ENCODE measurements at regions not wholly inside any gene's neighbourhood (a gene's known extent, or its start where the extent isn't known, plus 50 kb on each side); places are given as distances from the start of the nearest gene placed in this dataset.

DNA sequence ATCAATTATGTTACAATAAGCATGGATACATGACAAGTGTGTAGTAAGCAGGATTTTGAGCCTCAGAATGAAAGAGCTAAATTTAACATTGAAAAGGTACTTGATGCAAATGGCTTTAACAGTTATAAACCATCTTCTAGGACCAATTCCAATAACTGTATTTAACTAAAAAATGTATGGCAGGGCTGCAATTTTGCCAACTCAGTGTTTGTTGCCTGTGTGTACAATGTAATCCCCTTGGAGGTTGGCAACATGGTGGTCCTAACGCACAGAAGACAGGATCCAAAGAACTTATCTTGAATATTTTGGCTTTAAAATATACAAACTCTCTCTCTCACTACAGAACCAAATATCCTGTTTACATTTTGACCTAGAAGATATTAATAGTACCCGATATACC is 2314.1 kb downstream of the LRRC4C start:
- no peaks in the 10 kb centered on the region for H3K27me3 ChIP-seq (ENCODE audit: control insufficient read depth in 1 of 2, insufficient read depth in 2 of 2, low read length in 2 of 2)
- H3K9ac ChIP-seq (ENCODE audit: low read length in 2 of 2) = no peak overlapping the region
- no peak overlapping the region for H3K4me3 ChIP-seq (ENCODE audit: low read length in 2 of 2)
- no peak overlapping the region for H3K27ac ChIP-seq (ENCODE audit: low read length)
- H3K36me3 ChIP-seq (ENCODE audit: control insufficient read depth in 2 of 2, insufficient read depth in 2 of 2, low read length in 2 of 2) = no peaks in the 10 kb centered on the region
- no peaks in the 10 kb centered on the region for H3K9me3 ChIP-seq (ENCODE audit: control insufficient read depth in 2 of 2, low read length in 2 of 2)
- H3K4me1 ChIP-seq (ENCODE audit: control insufficient read depth, insufficient read depth, low read length) = no peaks in the 10 kb centered on the region

DNA sequence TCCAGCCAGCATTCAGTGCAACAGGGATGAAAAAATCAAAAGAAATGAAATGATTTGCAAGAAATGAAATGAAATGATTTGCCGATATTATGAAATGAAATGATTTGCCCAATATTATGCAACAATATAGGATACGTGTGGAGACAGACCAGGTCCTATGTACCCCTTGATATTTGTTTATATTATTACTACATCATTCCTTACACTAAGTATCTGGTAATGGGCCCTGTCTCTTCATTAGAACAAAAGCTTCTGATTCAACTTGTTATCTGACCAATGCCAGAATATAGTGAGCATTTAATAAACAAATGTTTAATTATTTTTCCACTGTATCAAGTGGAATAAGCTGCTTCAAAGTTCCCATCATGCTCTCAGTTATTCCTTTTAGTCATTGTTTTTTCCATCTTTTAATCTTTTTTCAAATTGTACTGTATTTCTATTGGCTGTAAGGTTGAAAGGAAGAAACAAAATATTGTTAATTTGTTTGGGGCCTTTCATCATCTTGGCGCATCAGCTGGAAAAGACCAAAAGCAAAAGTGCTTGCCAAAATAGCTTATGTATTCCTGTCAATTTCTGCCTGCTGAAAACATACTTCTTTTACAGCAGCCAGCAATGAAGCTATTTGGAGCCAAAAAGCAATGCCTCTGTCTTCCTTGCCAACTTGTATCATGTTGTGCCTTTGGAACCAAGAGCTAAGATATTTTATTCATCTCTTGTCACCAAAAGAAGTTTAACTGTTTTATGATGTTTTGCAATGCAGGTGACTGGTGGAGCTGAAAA is 2314.9 kb downstream of the LRRC4C start:
- Histone ChIP-seq H3K4me1 (ENCODE audit: control insufficient read depth, insufficient read depth, low read length) (no peaks in the 10 kb centered on the region), H3K27me3 (ENCODE audit: control insufficient read depth in 1 of 2, insufficient read depth in 2 of 2, low read length in 2 of 2) (no peaks in the 10 kb centered on the region), H3K27ac (ENCODE audit: low read length) (no peak overlapping the region), H3K36me3 (ENCODE audit: control insufficient read depth in 2 of 2, insufficient read depth in 2 of 2, low read length in 2 of 2) (no peaks in the 10 kb centered on the region), H3K4me3 (ENCODE audit: low read length in 2 of 2) (no peak overlapping the region), H3K9ac (ENCODE audit: low read length in 2 of 2) (no peak overlapping the region), H3K9me3 (ENCODE audit: control insufficient read depth in 2 of 2, low read length in 2 of 2) (no peaks in the 10 kb centered on the region)

DNA sequence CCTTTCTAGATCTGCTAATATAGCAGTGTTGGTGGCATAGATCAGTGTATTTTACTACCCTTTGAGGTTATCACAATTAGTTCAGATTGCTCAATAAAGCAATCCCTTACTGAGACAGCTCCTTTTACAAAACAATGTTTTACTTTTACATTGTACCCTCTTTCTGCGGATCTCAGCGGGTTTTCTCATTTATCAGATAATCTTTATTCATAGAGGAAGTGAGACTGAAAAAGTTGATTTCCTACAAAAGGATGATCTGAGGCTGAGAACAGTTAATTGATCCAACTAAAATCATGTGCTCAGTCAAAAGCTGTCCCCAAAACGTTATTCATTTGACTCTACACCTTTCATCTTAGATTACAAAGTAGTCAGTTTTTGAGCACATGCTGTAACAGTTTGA is 2319.9 kb downstream of the LRRC4C start:
- Histone ChIP-seq H3K4me3 (ENCODE audit: low read length in 2 of 2) (no peak overlapping the region), H3K27ac (ENCODE audit: low read length) (no peak overlapping the region), H3K9ac (ENCODE audit: low read length in 2 of 2) (no peak overlapping the region), H3K4me1 (ENCODE audit: control insufficient read depth, insufficient read depth, low read length) (no peaks in the 10 kb centered on the region), H3K9me3 (ENCODE audit: control insufficient read depth in 2 of 2, low read length in 2 of 2) (no peaks in the 10 kb centered on the region), H3K36me3 (ENCODE audit: control insufficient read depth in 2 of 2, insufficient read depth in 2 of 2, low read length in 2 of 2) (no peaks in the 10 kb centered on the region), H3K27me3 (ENCODE audit: control insufficient read depth in 1 of 2, insufficient read depth in 2 of 2, low read length in 2 of 2) (no peaks in the 10 kb centered on the region)

DNA sequence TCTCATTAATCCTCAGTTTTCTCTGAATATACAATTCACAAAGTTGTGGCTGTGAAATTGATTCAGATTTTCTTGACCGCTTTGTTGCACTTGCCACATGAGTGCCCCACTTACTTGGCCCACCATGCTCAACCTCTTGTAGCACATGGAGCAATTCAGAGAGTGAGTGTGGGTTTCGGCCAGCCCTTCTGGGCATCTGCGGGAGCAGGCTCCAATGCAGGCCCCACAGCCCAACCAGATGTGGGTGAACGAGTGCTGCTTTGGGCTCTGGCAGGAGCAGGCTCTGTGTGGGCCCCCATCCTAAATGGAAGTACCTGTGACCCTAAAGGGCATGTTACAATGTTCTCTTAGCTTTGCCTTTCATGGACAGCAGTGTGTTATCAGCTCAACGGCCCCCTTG is 2338.6 kb downstream of the LRRC4C start:
- Histone ChIP-seq H3K36me3 (ENCODE audit: control insufficient read depth in 2 of 2, insufficient read depth in 2 of 2, low read length in 2 of 2) (no peaks in the 10 kb centered on the region), H3K4me1 (ENCODE audit: control insufficient read depth, insufficient read depth, low read length) (no peaks in the 10 kb centered on the region), H3K27me3 (ENCODE audit: control insufficient read depth in 1 of 2, insufficient read depth in 2 of 2, low read length in 2 of 2) (no peaks in the 10 kb centered on the region), H3K4me3 (ENCODE audit: low read length in 2 of 2) (no peak overlapping the region), H3K9me3 (ENCODE audit: control insufficient read depth in 2 of 2, low read length in 2 of 2) (no peaks in the 10 kb centered on the region), H3K27ac (ENCODE audit: low read length) (no peak overlapping the region), H3K9ac (ENCODE audit: low read length in 2 of 2) (no peak overlapping the region)

DNA sequence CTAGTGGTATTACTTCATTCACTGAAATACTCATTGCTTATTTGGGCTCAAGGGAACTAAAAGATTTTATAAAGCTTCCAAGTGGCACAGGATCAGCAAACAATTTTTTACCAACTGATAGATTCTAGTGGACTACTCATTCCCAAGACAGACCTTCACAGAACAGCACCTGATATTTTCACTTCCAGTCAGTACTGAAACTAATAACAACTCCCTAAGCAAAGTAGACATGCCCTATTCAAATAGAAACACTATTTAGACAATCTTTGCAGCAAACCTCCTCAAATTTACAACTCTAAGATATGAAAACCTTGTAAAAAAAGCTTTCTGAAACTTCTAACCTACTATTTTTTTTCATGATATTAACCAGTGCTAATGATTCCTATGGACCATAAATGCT is 2345.8 kb downstream of the LRRC4C start:
- Histone ChIP-seq H3K9ac (ENCODE audit: low read length in 2 of 2) (no peak overlapping the region), H3K27ac (ENCODE audit: low read length) (no peak overlapping the region), H3K27me3 (ENCODE audit: control insufficient read depth in 1 of 2, insufficient read depth in 2 of 2, low read length in 2 of 2) (no peaks in the 10 kb centered on the region), H3K36me3 (ENCODE audit: control insufficient read depth in 2 of 2, insufficient read depth in 2 of 2, low read length in 2 of 2) (no peaks in the 10 kb centered on the region), H3K9me3 (ENCODE audit: control insufficient read depth in 2 of 2, low read length in 2 of 2) (no peaks in the 10 kb centered on the region), H3K4me1 (ENCODE audit: control insufficient read depth, insufficient read depth, low read length) (no peaks in the 10 kb centered on the region), H3K4me3 (ENCODE audit: low read length in 2 of 2) (no peak overlapping the region)

DNA sequence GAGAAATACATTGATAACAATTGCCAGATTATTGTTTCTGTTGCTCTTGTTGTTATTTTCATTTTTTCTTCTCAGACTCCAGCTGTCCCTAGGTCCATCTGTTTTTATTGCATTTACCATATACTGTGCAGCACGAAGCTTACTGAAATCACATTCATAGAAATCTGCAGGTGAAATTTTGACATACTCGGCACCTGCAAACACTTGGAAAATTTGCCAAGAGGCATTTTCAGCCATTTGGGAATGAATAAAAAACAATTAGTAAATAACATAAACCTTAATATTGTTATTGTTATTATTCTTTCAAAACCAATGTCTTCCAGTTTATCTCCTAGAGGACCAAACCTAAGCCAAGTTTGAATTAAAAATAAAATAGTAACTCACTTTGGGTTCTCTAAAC is 2357.2 kb downstream of the LRRC4C start:
- H3K9me3 ChIP-seq (ENCODE audit: control insufficient read depth in 2 of 2, low read length in 2 of 2) = peaks cover 0 to 5% of the 10 kb centered on the region in 2 donors
- no peaks in the 10 kb centered on the region for H3K4me1 ChIP-seq (ENCODE audit: control insufficient read depth, insufficient read depth, low read length)
- H3K27ac ChIP-seq (ENCODE audit: low read length) = no peak overlapping the region
- no peak overlapping the region for H3K9ac ChIP-seq (ENCODE audit: low read length in 2 of 2)
- no peaks in the 10 kb centered on the region for H3K36me3 ChIP-seq (ENCODE audit: control insufficient read depth in 2 of 2, insufficient read depth in 2 of 2, low read length in 2 of 2)
- no peaks in the 10 kb centered on the region for H3K27me3 ChIP-seq (ENCODE audit: control insufficient read depth in 1 of 2, insufficient read depth in 2 of 2, low read length in 2 of 2)
- H3K4me3 ChIP-seq (ENCODE audit: low read length in 2 of 2) = no peak overlapping the region

DNA sequence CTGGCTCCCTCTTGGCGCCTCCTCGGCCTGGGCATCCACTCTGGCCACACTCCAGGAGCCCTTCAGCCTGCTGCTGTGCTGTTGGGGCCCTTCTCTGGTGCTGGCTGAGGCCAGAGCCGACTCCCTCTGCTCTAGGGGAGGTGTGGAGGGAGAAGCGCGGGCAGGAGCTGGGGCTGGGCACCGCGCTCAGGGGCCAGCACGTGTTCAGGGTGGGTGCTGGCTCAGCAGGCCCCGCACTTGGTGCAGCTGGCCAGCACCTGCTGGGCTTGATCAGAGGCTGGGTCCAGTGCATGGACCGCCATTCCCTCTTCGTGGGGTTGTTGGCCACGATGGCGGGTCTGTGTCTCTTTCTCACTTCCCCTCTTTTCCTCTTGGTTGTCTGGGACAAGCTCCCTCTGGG is 2381.0 kb downstream of the LRRC4C start:
- Histone ChIP-seq H3K9me3 (ENCODE audit: control insufficient read depth in 2 of 2, low read length in 2 of 2) (no peaks in the 10 kb centered on the region), H3K4me3 (ENCODE audit: low read length in 2 of 2) (no peak overlapping the region), H3K36me3 (ENCODE audit: control insufficient read depth in 2 of 2, insufficient read depth in 2 of 2, low read length in 2 of 2) (no peaks in the 10 kb centered on the region), H3K27me3 (ENCODE audit: control insufficient read depth in 1 of 2, insufficient read depth in 2 of 2, low read length in 2 of 2) (no peaks in the 10 kb centered on the region), H3K4me1 (ENCODE audit: control insufficient read depth, insufficient read depth, low read length) (no peaks in the 10 kb centered on the region), H3K9ac (ENCODE audit: low read length in 2 of 2) (no peak overlapping the region), H3K27ac (ENCODE audit: low read length) (no peak overlapping the region)

DNA sequence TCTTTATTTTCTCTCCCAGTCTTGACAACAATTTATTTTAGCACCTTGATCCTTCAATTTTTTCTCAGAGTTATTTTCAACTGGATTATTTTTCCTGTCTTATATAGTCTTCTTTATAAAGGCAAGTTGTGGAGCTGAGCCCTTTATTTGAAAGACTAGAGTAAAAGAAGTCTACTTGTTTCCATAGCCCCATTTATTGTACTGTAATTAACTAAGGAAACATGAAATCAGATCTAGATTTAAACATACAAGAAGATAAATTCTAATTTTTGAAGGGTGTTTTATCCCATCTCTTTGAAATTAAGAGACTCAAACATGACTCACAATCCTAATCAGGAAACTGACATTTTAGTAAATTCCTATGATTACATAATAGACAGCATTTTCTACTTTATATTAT is 2421.8 kb downstream of the LRRC4C start:
- Histone ChIP-seq H3K9ac (ENCODE audit: low read length in 2 of 2) (no peak overlapping the region), H3K36me3 (ENCODE audit: control insufficient read depth in 2 of 2, insufficient read depth in 2 of 2, low read length in 2 of 2) (no peaks in the 10 kb centered on the region), H3K27me3 (ENCODE audit: control insufficient read depth in 1 of 2, insufficient read depth in 2 of 2, low read length in 2 of 2) (no peaks in the 10 kb centered on the region), H3K4me1 (ENCODE audit: control insufficient read depth, insufficient read depth, low read length) (no peaks in the 10 kb centered on the region), H3K4me3 (ENCODE audit: low read length in 2 of 2) (no peak overlapping the region), H3K27ac (ENCODE audit: low read length) (no peak overlapping the region), H3K9me3 (ENCODE audit: control insufficient read depth in 2 of 2, low read length in 2 of 2) (no peaks in the 10 kb centered on the region)

DNA sequence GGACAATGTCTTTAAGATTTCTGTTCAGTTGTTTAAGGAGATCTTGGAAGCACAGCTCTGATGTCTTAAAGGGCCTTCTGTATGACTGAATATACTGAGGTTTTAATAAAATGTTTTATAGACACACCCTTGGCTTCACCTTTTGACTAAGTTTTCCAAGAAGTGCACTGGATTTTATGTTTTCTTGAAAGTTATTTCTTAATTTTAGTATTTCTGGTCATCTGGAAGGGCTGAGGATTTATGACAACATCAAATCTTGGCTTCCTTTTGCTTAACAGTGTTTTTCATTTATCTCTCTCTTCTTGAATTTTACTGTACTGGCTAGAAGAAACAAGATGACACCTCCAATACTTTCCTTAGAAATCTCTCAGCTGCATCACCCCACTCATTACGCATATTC is 2423.4 kb downstream of the LRRC4C start:
- H3K36me3 ChIP-seq (ENCODE audit: control insufficient read depth in 2 of 2, insufficient read depth in 2 of 2, low read length in 2 of 2) = no peaks in the 10 kb centered on the region
- H3K4me1 ChIP-seq (ENCODE audit: control insufficient read depth, insufficient read depth, low read length) = no peaks in the 10 kb centered on the region
- H3K27ac ChIP-seq (ENCODE audit: low read length) = no peak overlapping the region
- no peaks in the 10 kb centered on the region for H3K27me3 ChIP-seq (ENCODE audit: control insufficient read depth in 1 of 2, insufficient read depth in 2 of 2, low read length in 2 of 2)
- no peak overlapping the region for H3K4me3 ChIP-seq (ENCODE audit: low read length in 2 of 2)
- no peaks in the 10 kb centered on the region for H3K9me3 ChIP-seq (ENCODE audit: control insufficient read depth in 2 of 2, low read length in 2 of 2)
- H3K9ac ChIP-seq (ENCODE audit: low read length in 2 of 2) = no peak overlapping the region

DNA sequence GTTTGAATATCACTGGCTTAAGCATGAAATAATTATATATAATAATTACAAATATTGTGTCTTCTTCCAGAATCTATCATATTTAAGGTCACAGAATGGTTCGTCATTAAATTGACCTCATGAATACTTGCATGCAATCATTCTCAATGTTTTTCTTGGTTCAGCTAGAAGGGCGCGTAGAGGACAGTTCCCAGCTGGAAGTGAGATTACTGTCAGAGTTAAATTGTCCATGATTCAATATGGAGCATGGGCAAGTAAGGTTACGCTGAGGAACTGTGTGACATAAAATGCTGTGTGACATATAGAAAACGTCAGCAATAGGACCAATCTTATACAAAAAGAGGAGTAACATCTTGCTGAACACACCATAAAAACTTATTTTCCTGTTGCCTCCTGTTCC is 2423.5 kb upstream of the RAG2 start:
- H3K9ac ChIP-seq (ENCODE audit: low read length in 2 of 2) = no peak overlapping the region
- H3K36me3 ChIP-seq (ENCODE audit: control insufficient read depth in 2 of 2, insufficient read depth in 2 of 2, low read length in 2 of 2) = no peaks in the 10 kb centered on the region

DNA sequence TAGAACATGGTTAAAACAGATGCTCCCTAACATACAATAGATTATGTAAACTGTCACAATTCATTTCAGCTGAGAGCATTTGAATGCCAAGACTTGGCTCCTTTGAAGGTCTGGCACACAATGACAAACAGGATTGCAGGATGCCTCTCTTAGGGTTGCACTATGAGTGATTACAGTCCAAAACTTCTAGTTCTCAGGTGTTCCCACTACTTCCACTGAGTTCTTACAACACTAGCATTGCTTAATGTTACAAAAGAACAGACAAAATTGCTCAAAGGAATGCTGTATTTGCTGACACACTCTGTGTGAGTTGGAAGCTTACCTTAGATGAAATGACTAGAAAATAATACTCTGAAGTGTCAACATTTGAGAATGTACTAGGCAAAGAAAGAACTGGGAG is 2413.8 kb upstream of the RAG2 start:
- Histone ChIP-seq H3K27ac (ENCODE audit: low read length) (no peak overlapping the region), H3K4me1 (ENCODE audit: control insufficient read depth, insufficient read depth, low read length) (no peaks in the 10 kb centered on the region), H3K4me3 (ENCODE audit: low read length in 2 of 2) (no peak overlapping the region), H3K27me3 (ENCODE audit: control insufficient read depth in 1 of 2, insufficient read depth in 2 of 2, low read length in 2 of 2) (no peaks in the 10 kb centered on the region), H3K9ac (ENCODE audit: low read length in 2 of 2) (no peak overlapping the region), H3K9me3 (ENCODE audit: control insufficient read depth in 2 of 2, low read length in 2 of 2) (no peaks in the 10 kb centered on the region), H3K36me3 (ENCODE audit: control insufficient read depth in 2 of 2, insufficient read depth in 2 of 2, low read length in 2 of 2) (no peaks in the 10 kb centered on the region)

More for the DNA sequence above, 2423.5 kb upstream of the RAG2 start:
- Histone ChIP-seq H3K4me3 (ENCODE audit: low read length in 2 of 2) (no peak overlapping the region), H3K27me3 (ENCODE audit: control insufficient read depth in 1 of 2, insufficient read depth in 2 of 2, low read length in 2 of 2) (no peaks in the 10 kb centered on the region), H3K4me1 (ENCODE audit: control insufficient read depth, insufficient read depth, low read length) (no peaks in the 10 kb centered on the region), H3K27ac (ENCODE audit: low read length) (no peak overlapping the region), H3K9me3 (ENCODE audit: control insufficient read depth in 2 of 2, low read length in 2 of 2) (no peaks in the 10 kb centered on the region)
